ENCODE measurements at regions not wholly inside any gene's neighbourhood (a gene's known extent, or its start where the extent isn't known, plus 50 kb on each side); places are given as distances from the start of the nearest gene placed in this dataset.

- ChIA-PET CTCF (interaction anchor here (0.6 kb wide), 2 partner anchors 86 to 890 kb away, joined by 3 to 10 read pairs; no protein-coding TSS in a partner anchor), POLR2A (ENCODE audit: unreplicated experiment) (no interaction called here)
- no TSS peak for BruUV-seq (replicated peaks)
- Histone ChIP-seq H3K9me3 (ENCODE audit: insufficient read depth, low read depth) (no peaks in the 10 kb centered on the region), H3K4me1 (replicated peaks; ENCODE audit: insufficient read depth) (no peaks in the 10 kb centered on the region), H3K27ac (no peak overlapping the region), H3K27me3 (ENCODE audit: insufficient read depth, low read depth) (no peaks in the 10 kb centered on the region), H3K9me2 (ENCODE audit: insufficient read depth) (no peaks in the 10 kb centered on the region), H3K36me3 (ENCODE audit: low read depth) (no peaks in the 10 kb centered on the region), H2AFZ (no peak overlapping the region), H4K20me1 (ENCODE audit: insufficient read depth) (no peaks in the 10 kb centered on the region), H3F3A (ENCODE audit: insufficient read depth, low read depth) (no peaks in the 10 kb centered on the region), H3K79me2 (ENCODE audit: low read depth) (no peaks in the 10 kb centered on the region), H3K4me3 (no peak overlapping the region), H3K4me2 (no peak overlapping the region)
- no peak for TF ChIP-seq CTCF (conservative IDR thresholded peaks at IDR 0.05)
- no peak for DNase-seq
- intact Hi-C loops (cut with micrococcal nuclease; ENCODE audit: unreplicated experiment) = no loop called here
These were observed 480.3 kb downstream of the RPS24 start for GRCh38 chr10:78513986-78514385.

GRCh38 chr10:78514459-78514858 lies 480.8 kb downstream of the RPS24 start:
- Histone ChIP-seq H3K27me3 (ENCODE audit: insufficient read depth, low read depth) (no peaks in the 10 kb centered on the region), H4K20me1 (ENCODE audit: insufficient read depth) (no peaks in the 10 kb centered on the region), H2AFZ (no peak overlapping the region), H3K79me2 (ENCODE audit: low read depth) (no peaks in the 10 kb centered on the region), H3K9me2 (ENCODE audit: insufficient read depth) (no peaks in the 10 kb centered on the region), H3K4me2 (no peak overlapping the region), H3K36me3 (ENCODE audit: low read depth) (no peaks in the 10 kb centered on the region), H3K4me1 (replicated peaks; ENCODE audit: insufficient read depth) (no peaks in the 10 kb centered on the region), H3K4me3 (no peak overlapping the region), H3F3A (ENCODE audit: insufficient read depth, low read depth) (no peaks in the 10 kb centered on the region), H3K9me3 (ENCODE audit: insufficient read depth, low read depth) (no peaks in the 10 kb centered on the region), H3K27ac (no peak overlapping the region)
- intact Hi-C loops (cut with micrococcal nuclease; ENCODE audit: unreplicated experiment) = no loop called here
- no peak for TF ChIP-seq EZH2 (IDR thresholded peaks at IDR 0.05; ENCODE audit: low read depth)
- no peak for TF ChIP-seq CTCF (conservative IDR thresholded peaks at IDR 0.05)
- ChIA-PET CTCF (no interaction called here), POLR2A (ENCODE audit: unreplicated experiment) (no interaction called here)
- no TSS peak for BruUV-seq (replicated peaks)
- no peak for DNase-seq

- peak; percentile 39 to 43 for DNase-seq
- H3K27me3 ChIP-seq (ENCODE audit: insufficient read depth, low read depth) = no peaks in the 10 kb centered on the region
- no peaks in the 10 kb centered on the region for H3K9me3 ChIP-seq (ENCODE audit: insufficient read depth, low read depth)
- no peak overlapping the region for H3K4me3 ChIP-seq
- H3K36me3 ChIP-seq (ENCODE audit: low read depth) = no peaks in the 10 kb centered on the region
- H3K79me2 ChIP-seq (ENCODE audit: low read depth) = no peaks in the 10 kb centered on the region
- BruUV-seq (replicated peaks) = no TSS peak
- no peak overlapping the region for H3K27ac ChIP-seq
- no peak overlapping the region for H2AFZ ChIP-seq
- no peak overlapping the region for H3K4me2 ChIP-seq
- peaks cover 4% of the 10 kb centered on the region; the same call in 1 of the 2 replicates for H3K4me1 ChIP-seq (replicated peaks; ENCODE audit: insufficient read depth)
- peaks cover 3% of the 10 kb centered on the region; the same call in 1 of the 2 replicates for H3F3A ChIP-seq (ENCODE audit: insufficient read depth, low read depth)
- ChIA-PET POLR2A (ENCODE audit: unreplicated experiment) (no interaction called here), CTCF (no interaction called here)
- intact Hi-C loops (cut with micrococcal nuclease; ENCODE audit: unreplicated experiment) = no loop called here
- H4K20me1 ChIP-seq (ENCODE audit: insufficient read depth) = no peaks in the 10 kb centered on the region
- TF ChIP-seq EZH2 (IDR thresholded peaks at IDR 0.05; ENCODE audit: low read depth) (no peak), CTCF (conservative IDR thresholded peaks at IDR 0.05) (no peak)
- H3K9me2 ChIP-seq (ENCODE audit: insufficient read depth) = no peaks in the 10 kb centered on the region
These were observed 481.6 kb downstream of the RPS24 start for GRCh38 chr10:78515038-78515872.

All from PC-9 (cell line).